HG03520 (cell line): ENCODE measurements at regions not wholly inside any gene's neighbourhood (a gene's known extent, or its start where the extent isn't known, plus 50 kb on each side); places are given as distances from the start of the nearest gene placed in this dataset.

Experiments
- ATAC-seq: cut with Tn5 transposase; IDR thresholded peaks from one replicate; pipeline ENCODE4 v1.9.1; 2021; ENCODE audit warnings: mild to moderate bottlenecking, moderate library complexity; ENCODE audit not compliant: unreplicated experiment

DNA sequence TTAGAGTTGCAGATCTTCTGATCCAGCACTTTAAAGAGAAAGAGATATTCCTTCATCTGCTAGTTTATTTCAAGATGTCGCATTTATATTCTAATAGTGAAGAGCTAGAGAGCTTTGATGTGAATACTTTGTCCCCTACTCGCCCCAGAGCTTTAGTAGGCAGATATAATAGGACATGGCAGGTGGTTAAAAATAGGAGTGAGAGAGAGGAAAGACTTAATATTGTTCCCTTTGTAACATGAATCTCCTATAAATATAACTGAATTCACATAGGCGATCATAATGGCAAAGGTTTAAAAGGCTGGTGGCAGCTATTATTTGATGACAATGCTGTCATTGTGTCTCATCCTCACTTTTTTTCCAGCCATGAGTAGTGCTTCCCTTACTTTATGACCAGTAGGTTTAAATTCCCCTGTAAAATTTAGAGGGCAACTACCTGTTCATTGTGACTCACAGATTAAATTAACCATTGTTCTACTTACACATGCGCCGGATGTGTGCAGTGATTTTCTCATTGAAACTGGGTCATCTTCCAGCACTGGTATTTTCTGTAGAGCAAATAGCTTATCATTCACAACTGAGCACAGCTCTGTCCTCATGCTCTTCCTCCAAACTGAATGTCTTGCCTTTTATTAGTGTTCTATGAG, 906.7 kb upstream of the CELF2 start:
- no peak for ATAC-seq

DNA sequence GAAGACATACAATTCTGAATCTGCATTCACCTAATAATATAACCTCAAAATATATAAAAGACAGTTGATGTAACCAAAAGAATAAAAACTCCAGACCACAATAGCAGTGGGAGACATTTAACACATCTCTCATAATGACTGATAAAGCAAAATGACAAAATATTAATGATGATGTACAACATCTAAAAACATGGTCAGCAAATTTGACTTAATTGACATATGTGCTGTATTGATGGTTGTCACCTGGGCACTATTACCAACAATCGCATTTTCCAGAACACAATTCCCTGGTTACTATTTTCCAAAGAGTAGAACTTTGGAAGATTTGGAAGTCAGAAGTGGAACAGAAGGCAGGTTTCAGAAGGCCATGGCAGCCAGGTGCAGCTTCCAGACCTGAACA, 899.5 kb upstream of the CELF2 start:
- no peak for ATAC-seq

DNA sequence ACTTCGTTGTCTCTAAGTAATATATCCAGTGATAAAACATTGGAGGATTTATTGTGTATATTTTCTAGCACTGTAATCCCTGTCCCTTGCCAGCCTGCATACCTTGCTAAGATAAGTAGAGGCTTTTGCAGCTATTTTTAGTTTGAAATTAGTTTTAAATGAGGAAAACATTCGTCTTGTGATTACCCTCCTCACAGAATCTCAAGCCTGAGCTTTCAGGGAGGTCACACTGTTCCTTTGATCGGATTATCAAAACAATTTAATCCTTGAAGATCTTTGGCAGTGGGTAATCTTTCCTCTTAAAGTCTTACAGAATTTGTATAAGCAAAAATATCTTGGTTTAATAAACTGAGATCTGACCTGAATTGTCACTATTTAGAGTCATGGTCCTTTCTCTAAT, 897.0 kb upstream of the CELF2 start:
- ATAC-seq, result no peak

DNA sequence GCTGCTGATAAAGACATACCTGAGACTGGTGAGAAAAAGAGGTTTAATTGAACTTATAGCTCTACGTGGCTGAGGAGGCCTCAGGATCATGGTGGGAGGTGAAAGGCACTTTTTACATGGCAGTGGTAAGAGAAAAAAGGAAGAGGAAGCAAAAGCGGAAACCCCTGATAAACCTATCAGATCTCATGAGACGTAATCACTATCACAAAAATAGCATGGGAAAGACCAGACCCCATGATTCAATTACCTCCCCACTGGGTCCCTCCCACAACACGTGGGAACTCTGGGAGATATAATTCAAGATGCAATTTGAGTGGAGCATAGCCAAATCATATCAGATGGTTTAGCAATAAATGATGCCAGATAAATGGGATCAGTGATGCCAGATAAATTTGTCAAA, 892.0 kb upstream of the CELF2 start:
- ATAC-seq, result no peak

DNA sequence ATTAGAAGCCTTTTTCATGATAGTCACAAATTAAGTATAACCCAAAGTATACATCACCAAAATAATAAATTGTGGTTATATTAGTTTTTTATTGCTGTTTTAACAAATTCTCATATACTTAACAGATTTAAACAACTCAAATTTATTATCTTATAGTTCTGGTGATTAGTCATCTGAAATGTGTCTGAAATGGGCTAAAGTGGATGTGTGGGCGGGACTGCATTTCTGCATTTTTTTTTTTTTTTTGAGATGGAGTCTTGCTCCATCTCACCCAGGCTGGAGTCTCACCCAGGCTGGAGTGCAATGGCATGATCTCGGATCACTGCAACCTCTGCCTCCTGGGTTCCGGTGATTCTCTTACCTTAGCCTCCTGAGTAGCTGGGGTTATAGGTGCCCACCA, 891.5 kb upstream of the CELF2 start:
- no peak for ATAC-seq

DNA sequence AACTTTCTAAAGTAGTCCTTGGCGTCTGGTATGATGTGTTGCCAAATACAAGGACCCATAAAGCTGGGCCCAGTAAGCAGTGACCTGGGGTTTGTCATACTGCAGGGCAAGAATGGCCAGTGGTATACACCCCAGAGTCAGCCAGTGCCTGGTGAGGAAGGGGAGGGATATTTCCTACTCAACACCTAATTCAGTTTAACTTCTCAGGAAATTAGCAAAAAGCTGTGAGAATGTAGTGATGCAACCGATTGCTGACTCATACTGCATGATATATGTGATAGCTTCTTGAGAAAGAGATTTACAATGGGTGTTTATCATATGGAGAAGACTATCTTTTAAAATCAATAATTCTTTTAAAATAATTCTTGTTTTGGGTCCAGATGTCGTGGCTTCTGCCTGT, 889.3 kb upstream of the CELF2 start:
- ATAC-seq, result no peak

DNA sequence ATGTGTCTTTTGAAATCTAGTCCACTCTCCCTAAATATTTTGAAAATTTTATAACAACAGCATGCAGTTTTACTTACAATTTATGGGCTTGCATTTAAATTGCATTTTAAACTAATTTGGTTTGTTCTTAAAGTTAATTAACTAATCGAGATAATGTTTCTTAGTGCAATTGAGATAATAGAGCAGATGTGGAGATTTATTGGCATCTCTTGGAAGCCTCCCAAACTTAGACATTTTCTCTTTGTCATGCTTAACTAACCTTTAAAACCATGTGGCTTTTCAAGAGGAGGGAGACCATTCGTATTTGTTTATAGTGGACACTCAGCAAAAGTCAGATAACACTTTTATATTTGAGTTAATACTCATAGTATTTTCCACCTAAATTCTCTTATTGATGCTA, 887.0 kb upstream of the CELF2 start:
- ATAC-seq, result no peak

DNA sequence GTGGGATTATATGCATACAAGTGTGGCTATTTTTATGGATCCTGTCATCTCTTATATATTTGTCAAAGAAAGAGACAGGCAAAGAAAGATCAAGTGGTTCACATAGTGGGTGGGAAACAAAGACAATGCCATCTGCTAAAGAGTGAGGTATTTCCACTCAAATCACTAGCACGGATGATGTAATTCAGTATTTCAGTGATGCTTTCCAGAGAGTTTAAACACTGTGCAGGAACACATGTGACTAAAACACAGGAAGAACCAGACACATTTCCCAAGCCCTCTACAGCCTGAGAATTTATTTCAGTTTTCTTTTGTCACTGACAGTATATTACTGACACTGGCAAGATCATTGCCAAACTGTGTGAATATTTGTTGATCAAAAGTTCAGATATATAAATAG, 885.7 kb upstream of the CELF2 start:
- ATAC-seq, result no peak

DNA sequence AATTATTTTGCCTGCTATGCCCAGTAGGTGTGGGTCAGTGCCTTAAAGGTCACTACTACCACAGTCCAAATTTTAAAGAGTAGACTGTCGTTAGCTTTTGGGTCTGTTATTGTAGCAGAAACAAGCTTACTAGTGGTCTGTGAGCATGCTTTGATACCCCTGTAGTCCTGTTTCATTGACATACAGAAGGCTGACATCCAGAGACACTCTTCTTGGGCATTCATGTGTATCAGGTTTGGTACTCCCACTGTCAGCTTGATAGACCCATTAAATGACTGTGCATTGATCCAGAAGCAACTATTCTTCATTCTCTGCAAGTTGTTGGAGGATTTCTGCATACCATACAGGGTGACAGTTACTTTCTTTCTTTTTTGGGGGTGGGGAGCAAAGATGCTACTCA, 884.4 kb upstream of the CELF2 start:
- no peak for ATAC-seq

DNA sequence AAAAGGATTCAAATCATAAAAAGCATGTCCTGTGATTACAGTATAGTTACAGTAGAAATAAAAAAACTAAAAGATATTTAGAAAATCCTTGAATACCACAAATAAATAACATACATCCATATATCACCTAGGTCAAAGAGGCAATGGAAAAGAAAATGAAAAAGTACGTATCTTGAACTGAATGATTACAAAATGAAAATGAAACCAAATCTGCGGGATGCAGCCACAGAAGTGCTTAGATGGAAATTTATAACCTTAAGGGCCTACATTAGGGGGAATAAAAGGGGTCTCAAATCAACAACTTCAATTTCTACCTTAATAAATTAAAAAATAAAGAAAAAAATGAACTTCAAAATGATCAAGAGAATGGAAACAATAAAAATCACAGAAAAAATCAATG, 879.0 kb upstream of the CELF2 start:
- ATAC-seq, result no peak

DNA sequence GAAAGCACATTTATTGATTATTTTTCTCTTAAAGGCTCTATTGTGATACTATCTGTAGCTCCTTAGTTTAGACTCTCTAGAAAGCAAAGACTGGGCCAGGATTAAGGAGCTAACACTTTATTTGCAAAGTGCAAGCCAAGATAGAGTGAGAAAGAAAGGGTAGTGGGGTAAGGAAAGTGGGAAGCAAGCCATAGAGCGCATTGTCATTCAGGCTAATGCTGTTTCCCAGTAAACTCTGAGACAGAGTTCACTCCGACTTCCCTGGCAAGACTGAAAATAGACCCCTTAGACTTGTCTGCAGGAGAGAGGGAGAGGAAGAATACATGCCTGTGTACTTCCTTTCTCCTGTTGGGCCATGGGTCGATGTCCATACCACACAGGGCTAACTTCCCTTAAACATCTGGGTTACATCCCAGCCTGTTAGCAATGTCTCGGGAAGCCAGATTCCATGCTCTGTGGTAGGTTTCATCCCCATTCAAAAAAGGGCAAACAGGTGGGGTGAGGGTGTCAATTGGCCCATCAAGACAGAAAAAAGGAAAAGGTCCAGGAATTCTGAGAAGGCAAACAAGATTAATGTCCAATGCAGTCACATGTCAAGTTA, 875.8 kb upstream of the CELF2 start:
- no peak for ATAC-seq

DNA sequence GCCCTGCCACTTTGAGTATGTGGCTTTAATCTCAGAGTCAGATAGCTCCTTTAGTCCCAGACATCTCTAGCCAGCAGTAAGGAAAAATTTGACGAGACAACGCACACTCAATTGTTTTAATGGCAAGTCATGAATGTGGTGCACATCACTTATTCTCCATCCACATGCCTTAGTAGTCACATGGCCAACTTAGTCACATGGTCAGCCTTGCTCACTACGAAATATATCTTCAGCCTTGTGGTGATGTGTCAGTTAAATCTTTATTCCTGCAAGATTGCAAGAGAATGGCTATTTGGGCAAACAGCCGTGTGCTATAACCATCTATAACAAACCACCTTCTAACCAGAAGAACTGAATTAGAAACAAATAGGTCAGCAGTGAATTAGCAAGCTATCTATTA, 871.1 kb upstream of the CELF2 start:
- no peak for ATAC-seq

DNA sequence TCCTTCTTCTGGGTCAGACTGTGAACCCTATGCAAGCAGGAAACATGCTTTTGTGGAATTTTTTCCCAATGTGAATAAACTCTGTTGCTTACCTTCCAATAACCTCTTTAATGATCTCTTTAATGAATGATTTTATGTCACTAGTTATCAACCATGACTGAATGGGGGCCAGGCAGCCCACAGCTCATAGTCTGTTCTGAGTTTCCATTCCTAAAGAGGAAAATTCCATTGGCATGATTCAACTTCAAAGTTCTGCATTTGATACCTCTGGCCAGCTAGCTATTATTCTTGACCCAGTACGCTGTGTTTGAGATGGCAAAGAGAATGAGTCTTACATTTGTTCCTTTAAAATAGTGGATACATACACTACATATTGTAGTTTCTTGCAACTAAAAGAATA, 867.8 kb upstream of the CELF2 start:
- ATAC-seq, result no peak

DNA sequence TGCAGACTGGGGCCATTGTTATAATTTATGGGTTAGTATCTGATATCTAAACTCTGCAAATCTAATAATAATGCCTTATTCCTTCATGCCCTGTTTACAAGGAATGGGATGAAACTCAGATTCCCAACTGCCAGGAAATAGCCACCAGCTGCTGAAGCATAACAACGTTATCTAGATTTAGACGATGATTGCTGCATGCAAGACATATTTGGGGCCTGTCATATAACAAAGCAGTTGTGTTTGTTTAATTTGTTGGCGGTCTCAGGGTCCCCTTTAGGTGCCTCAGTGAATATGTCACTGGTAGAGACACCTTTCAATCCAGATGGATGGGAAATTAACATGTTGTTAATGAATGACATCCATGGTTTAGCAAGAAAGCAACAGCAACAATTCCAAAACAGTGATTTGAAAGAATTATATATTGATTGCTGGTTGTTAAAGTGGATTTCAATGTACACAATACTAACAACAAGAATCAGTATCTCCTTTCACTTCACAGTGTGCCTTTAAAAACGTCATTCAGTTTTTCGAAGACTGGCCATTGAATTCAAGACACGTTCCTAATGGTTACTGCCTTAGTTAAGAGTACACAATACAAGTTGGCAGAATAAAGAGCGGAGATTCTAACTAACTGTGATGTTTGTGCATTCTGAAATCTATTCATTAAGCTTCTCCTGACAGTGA, 860.6 kb upstream of the CELF2 start:
- ATAC-seq, result no peak

DNA sequence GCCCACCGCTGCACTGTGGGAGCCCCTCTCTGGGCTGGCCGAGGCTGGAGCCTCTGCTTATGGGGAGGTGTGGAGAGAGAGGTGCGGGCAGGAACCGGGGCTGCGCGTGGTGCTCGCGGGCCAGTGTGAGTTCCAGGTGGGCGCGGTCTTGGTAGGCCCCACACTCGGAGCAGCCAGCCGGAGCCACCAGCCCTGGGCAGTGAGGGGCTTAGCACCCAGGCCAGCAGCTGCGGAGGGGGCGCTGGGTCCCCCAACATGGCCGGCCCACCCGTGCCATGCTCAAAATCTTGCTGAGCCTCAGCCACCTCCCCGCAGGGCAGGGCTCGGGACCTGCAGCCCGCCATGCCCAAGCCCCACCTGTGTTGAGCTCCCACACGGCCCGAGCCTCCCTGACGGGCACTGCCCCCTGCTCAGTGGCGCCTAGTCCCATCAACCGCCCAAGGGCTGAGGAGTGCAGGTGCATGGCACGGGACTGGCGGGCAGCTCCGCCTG, 856.8 kb upstream of the CELF2 start:
- ATAC-seq, result no peak

DNA sequence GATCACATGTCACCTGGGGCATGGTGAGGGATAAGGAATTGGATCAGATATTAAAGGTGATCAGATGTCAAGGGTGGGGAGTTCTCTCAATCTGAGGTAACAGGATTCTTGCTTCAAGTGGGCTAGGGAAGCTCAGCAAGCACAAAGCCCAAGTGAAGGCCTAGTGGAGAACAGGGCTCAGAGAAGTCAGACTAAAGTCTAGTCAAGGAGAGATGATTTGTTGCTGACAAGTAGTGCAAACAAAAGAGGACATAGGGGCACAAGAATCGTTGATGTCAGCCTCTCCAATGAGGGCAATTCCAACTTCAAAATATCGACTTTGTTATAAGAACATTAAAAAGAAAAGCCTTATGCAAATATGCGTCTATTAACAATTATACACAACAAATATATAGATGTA, 852.8 kb upstream of the CELF2 start:
- no peak for ATAC-seq

DNA sequence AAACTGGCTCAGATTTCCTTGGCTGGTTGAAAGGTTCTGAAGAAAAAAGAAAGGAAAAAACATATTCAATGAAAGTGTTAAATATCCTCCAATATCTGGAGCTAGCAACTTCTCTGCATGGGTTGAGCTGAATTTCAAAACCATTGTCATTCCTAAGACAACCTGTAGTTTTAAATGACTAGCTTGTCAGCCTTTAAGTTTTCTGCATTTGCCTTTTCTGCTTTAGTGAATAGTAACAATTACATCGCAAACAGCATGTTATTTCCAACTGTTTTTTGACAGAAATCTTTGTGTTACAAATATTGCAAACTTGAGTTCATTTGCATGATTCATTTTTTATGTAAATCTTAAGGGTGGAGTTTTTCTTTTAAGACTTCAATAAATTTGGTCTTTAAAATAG, 852.3 kb upstream of the CELF2 start:
- no peak for ATAC-seq

DNA sequence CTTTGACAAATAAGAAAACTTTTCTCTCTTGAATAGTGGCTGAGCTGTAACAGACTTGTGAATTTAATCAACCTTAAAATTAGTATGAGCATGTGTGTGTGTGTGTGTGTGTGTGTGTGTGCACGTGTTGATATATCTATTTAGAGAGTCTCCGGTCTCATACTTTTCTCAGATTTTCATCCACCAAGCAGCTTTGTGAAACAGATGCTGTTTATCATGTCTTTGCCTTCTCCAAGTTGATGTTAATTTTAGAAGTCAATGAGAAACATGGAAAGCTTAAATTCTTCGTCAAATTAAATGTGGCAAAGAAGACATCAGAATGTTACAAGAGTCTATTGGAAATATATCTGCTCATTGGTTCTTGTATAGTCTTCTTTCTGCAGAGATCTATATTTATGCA, 839.2 kb upstream of the CELF2 start:
- ATAC-seq, result no peak

DNA sequence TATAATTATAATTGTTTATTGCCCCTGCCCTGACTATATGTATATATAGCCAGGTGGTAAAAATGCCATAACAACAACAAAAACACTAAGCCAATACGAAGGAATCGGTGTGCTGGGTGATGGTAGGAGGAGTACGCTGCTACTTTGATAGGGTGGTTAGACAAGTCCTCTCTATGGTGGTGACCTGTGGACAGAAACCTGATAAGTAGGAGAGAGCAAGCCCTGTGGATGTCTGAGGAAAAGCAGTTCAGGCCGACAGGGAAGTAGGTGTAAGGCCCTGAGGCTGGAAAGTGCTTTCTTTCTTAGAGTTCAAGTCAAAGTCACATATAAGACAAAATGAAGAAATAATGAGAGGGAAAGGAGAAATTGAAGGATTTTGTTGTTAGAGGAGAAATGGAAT, 823.8 kb upstream of the CELF2 start:
- ATAC-seq, result no peak

DNA sequence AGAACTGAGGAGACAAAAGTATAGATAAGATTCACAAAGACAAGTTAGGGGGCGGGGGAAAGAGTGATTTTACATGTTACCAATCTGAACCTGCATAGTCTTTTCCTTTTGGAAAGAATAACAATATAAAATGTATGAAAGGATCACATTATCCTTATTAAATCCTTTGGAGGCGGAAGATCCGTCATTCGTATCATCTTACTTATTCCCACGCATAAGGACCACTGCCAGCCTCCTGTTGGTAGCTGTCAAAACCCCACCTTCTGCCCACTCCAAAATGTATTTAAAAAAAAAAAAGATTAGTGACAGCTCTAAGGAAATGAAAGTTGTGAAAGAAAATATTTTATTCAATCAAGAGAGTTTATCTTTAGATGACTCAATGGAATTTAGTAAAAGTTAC, 821.0 kb upstream of the CELF2 start:
- no peak for ATAC-seq

DNA sequence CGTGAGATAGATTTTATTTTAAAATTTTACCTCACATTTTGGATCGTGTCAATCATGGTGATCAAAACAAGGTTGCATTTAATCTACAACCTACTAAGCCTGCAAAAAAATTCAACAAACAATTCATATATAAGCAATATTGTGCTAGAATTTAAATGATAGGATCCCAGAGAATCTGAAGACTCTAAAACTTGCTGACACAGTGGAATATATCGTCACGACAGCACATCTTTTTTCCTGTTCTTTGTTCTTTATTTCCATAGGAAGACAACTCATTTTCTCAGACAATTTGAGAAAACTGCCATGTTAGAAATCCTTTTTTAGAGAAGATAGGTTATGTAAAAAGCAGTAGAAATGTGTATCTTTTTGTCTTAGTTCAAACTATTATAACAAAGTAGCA, 820.2 kb upstream of the CELF2 start:
- no peak for ATAC-seq

DNA sequence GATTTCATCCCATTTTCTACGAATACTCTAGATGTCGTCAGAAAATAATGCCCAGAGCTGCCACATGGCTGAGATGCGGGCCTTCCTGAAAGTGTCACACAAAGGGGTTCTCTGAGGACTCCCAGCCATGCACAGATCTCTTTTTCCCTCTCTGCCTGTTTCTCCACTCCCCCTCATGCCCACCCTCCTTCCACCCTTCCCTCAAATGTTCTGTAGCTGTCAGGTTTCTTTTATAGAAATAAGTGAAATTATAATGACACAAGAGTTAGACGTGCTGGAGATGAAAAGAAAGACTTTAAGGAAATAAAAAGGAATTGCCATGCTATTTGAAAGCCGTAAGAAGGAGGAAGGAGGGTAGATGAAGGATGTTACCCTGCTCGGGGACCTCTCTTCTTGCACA, 819.3 kb upstream of the CELF2 start:
- no peak for ATAC-seq

DNA sequence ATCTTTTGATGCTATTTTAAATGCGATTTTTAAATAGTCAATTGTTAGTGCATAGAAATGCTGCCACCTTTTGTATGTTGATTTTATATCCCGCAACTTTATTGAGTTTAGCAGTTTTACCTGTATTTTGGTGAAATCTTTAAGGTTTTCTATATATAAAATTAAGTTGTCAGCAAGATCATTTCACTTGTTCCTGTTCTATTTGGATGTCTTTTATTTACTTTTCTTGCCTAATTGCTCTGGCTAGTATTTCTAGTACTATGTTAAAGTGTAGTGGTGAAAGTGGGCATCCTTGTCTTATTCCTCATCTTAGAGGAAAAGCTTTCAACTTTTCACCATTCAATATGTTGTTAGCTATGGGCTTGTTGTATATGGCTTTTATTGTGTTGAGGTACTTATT, 813.3 kb upstream of the CELF2 start:
- ATAC-seq, result no peak
